NCI-H1105 (cell line): ENCODE measurements at regions not wholly inside any gene's neighbourhood (a gene's known extent, or its start where the extent isn't known, plus 50 kb on each side); places are given as distances from the start of the nearest gene placed in this dataset.

ENCODE experiments used
- DNase-seq: peaks from one replicate; lab custom pipeline; 2025; lab: John Stamatoyannopoulos, UW

DNA sequence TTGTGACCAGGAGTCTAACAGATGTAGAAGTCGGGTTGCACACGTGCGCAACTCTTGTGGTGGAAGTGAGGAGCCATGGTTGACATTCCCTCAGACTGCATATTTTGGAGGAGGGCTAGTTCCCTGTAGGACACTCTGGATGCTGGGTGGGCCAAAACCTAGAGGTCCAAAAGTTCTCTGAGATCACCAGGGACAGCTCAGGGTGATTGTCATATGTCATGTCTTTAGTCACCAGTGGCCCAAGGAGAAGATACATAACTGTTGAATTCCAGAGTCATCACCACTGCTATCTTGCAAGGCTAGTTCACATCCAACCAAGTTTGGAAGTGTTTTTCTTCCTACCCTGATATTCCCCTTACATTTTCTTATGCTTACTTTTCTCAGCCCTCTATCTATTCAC lies 95.2 kb upstream of the C3orf80 start:
- no peak for DNase-seq

DNA sequence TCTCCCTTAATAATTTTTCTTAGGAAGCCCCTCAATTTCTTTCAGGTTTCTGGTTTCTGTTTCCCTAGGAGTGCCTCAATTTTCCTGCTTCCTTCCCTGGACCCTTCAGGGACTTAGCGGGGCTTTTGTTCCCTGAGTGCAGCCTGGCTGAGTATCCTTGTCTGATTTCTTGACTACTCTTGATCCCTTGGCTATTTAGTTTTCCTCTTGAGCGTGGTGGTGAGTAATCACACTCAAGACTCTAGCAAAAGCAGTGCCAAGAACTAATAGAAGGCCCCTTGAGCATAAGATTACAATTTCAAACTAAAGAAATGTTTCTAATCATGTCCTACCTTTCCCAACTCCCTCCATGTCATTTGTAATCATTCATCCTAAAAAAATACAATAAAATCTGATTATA lies 94.3 kb upstream of the C3orf80 start:
- DNase-seq = no peak

DNA sequence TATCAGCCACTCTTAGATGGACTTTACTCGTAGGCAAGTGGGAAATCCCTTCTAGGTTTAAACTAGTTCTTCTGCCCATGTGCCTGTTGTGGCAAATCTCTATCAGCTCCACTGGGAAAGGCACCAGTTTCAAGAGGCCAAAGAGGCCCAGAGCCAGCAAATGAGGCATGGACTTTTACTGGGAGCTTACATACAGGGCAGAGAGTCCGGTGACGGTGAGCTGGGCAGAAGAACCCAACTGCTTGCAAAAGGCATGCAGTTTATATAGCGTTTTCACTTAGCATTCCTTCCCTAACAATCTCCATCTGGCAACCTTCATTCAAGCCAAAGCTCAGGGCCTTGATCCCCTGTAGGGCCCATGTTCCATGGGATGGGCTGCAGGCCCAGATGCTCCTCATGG lies 93.0 kb upstream of the C3orf80 start:
- no peak for DNase-seq

DNA sequence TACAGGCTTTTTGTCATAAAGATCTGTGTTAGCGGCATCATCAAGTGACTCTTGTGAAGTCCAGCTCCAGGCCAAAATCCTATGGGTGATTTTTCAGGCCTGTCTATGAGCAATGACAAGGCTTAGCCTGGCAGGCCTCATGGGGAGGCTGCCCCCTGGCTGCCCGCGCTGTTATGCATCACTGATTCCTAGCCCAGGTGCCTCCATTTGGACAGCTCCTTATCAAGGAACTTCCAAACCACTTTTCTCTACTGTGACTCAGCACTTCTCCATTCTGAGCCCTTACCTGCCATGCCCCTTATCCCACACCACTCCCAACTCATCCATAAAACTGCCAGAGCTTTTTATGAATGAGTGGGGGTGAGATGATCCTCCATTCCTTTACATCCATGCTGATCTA lies 91.5 kb upstream of the C3orf80 start:
- no peak for DNase-seq

DNA sequence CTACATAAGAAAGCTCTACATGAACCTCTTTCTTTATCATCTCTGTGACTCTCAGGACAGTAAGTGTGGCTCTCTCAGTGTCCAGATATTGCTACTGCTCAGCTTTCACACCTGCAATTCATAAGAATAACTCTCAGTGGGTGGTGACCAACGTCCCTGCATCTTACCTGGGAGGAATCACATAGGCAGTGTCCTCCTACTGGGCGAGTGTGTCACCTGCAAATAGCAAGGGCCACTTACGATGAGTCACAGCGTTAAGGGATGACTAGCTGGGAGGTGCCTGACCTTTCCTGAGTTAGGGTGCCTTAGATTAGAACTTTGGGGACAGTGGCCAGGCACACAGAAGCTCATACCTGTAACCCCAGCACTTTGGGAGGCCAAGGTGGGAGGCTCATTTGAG lies 90.8 kb upstream of the C3orf80 start:
- no peak for DNase-seq

DNA sequence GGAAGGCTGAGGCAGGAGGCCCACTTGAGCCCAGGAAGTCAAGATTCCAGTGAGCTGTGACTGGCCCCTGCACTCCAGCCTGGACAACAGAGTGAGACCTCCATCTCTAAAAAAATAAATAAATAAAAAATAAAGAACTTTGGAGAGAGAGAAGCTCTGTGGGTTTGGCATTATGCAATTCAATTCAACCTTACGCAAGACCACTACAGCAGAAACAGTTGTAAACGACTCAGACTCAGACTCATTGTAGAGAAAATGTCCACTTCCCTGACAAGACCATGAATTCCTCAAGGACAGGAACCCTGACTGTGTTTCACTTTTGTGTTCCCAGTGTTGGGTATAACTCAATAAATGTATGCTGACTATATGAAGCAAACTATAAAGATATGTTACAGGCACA lies 90.3 kb upstream of the C3orf80 start:
- DNase-seq = no peak

DNA sequence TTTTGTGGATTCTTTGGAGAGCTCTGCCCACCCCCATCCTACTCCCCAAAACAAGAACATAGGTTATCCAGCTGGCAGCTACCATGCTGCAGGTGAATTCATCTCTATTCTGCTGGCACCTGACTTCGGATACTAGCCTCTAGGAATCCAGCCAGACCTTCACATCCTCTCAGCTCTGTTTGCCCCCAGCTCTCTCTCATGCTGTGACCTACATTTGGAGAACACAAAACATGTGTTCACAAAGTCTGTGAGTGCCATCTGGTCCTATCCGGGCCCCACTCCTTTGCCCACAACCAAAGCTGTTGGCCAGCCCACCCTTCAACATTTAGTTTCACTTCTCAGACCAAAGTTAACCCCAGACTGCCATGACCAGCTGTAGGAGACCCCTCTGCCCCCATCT lies 89.4 kb upstream of the C3orf80 start:
- no peak for DNase-seq

DNA sequence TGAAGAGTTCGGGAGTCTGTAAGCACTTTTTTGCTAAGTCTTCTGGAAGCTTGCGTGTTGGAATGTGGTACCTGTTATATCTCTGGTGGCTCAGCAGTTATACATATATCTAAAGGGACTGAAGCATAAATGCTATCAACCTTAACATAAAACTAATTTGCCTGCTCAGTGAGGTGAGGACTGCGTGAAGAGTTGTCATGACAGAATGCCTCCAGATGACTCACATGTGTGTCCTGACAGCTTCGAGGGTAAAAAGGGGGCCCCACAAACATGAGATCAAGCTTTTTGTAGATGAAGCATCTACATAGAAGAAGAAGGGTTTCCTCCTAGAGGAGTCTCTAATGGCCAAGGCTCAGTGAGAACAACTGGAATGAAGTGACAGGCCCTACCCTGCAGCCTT lies 88.8 kb upstream of the C3orf80 start:
- DNase-seq = no peak

DNA sequence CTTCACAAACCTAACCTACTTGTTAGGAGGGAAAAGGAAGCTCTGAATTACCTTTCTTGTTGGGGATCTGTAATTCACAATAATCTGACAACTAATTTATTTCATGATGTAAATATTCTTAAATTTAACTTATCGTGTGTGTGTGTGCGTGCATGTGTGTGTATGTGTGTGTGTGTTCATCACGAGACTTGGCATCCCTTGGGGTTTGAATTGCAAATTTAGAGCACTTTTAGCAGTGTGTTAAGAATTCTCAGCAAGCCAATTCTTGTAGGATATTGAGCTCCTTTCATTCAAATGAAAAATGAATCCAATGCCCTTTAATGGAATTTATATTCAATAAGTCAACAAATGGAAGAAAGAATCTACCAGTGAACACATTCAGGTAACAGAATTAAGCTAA lies 85.9 kb upstream of the C3orf80 start:
- DNase-seq = no peak

DNA sequence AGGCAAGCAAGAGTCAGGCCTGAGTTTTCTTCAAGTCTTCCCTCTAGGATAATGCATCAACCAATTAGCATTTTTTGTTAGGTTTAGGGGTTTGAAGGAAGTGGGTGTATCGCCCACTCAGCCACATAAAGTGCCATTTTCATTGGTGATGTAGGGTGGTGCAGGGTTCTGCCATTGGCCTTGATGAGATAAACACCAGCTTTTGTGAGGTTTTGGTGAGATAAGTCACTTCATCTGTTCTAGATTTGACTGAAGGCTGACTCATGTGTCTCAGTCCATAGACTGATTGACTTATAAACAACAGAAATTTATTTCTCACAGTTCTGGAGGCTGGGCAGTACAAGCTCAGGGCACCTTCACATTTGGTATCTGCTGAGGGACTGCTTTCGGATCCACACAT lies 84.5 kb upstream of the C3orf80 start:
- no peak for DNase-seq

DNA sequence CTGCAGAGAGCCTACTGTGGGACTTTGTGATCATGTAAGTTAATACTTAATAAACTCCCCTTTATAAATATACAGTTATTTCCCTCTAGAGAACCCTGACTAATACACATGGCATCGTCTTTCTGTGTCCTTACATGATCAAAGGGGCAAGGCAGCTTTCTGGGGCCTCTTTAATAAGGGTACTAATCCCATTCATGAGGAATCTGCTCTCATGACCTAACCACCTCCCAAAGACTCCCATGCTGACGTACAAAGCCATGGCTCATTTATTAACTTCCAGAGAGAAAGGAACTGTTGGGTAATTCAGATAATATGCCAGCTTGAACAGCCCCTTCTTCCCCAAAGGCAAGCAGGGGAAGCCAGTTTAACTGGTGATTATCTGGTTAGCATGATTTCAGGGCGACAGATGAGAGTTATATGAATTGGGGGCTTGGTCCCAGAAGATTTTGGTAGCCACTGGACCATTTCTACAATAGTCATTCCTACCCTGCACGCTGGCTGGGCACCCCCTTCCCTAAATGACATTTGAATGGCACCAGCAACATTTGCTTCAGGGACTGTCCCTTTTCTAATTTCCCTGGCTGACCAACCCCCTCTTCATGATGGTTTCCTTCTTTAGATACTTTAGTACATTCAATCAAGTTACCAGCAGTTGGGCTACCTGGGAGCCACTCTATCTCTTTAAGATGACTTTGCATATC lies 83.6 kb upstream of the C3orf80 start:
- DNase-seq = no peak

DNA sequence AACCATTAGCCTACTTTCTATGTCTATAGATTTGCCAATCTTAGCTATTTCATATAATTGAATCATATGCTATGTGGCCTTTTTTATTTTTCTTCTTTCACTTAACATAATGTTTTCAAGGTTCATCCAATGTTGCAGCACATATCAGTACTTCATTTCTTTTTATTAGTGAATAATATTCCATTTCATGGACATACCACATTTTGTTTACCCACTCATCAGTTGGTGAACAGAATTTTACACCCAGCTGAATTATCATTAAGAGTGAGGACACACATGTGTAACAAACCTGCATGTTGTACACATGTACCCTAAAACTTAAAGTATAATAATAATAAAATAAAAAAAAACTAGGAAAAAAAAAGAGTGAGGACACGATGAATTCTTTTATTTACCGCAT lies 81.7 kb upstream of the C3orf80 start:
- no peak for DNase-seq

DNA sequence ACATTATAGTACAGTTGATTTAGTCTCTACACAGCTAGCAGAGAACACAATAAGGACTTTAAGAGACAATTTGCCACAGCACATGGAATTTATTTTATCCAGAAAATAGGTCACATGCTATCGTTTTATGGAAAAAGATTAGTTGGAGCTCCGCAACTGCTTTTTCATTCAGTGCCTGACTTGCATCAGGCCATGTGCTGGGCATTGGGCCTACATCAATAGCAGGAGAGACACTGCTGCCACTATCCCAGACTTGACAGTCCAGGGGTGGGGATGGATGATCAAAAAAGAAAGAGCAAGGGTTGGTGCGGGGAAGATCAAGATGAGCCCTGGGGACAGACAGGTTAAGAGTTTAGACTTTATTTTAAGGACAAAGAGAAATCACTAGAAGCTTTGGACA lies 75.2 kb upstream of the C3orf80 start:
- no peak for DNase-seq

DNA sequence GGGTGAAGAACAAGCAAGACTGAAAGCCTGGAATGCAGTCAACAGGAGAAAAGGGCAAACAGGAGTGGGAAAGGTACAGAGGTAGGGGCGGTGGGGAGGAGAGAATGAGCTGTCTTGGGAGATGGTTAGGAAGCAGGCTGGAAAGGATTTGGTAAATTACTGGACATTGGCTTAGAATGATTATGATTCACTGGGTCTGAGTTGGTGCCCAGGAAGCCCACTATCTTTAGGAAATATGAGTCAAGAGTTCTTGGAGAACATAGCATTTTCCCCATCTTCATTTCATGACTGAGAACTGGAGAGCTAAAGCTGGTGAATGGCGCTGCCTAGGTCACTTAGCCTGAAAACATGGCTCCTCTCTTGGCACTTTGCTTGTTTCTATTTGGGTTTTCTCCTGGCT lies 74.7 kb upstream of the C3orf80 start:
- no peak for DNase-seq

DNA sequence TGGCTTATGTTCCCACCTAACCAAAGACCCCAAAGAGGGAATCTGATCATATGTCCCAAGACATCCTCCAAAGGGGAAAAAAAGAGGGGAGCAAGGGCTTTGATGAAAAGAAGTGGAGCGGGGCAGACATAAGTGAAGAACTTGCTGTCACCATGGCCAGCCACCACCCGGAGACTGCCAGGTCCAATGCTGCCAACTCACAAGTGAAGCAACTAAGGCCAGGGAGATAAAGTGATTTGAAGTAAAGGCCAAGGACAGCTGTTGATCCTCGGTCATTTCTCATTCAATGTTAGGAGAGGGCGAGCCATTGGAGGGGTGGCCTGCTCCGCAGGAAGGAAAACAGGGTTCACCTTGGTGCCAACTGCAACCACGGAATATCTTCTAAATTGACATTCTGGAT lies 72.6 kb upstream of the C3orf80 start:
- DNase-seq = no peak

DNA sequence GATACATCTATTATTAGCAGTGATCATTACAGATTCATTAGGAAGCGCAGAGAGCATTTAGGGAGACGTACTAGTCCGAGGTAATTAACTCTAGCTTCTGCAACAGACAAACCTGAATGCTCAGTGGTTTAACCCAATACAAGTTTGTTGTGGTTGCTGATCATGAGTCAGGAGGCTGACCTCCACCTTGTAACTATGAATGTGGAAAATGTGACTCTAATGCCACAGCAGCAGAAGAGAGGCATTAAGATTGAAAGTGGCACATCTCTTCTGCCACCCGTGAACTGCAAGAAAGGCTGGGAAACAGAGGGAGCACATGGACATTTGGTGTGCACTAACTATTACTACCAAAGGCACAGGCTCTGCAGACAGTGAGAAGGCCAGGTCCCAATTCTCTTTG lies 71.2 kb upstream of the C3orf80 start:
- DNase-seq = no peak

DNA sequence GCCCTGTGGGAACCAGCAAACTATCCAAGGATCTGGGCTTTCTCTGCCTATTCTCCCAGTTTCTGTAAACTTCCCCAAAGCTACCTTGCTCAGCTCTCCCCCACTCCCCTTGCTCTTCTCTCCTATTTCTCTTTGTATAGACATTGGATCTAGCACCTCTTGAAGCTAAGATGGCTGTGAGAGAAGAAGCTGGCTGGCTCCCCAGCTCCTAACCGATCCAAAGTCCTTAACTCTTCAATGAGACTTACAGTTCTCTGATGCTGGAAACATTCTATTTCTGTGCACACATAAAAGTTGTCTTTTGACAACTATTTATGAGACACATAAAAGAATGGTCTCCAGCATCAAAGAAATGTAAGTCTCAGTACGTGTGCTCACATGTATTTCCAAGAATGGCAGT lies 70.6 kb upstream of the C3orf80 start:
- no peak for DNase-seq

DNA sequence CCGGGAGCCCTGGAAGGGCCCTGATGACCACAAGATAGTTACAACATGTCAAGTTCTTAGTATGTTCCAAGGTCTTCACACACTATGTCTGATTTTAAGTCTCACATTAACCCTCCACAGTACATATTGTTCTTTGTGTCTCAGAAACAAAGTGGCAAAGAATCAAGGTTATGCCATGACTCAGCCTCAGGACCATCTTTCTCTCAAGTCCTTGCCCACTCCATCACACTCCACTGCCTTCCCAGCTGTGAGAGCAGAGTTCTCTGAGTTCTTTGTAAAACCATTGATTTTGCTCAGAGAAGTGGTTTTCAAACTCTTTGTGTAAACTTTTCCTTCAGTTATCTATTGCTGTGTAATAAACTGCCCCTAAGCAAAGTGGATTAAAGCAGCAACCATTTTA lies 67.9 kb upstream of the C3orf80 start:
- no peak for DNase-seq

DNA sequence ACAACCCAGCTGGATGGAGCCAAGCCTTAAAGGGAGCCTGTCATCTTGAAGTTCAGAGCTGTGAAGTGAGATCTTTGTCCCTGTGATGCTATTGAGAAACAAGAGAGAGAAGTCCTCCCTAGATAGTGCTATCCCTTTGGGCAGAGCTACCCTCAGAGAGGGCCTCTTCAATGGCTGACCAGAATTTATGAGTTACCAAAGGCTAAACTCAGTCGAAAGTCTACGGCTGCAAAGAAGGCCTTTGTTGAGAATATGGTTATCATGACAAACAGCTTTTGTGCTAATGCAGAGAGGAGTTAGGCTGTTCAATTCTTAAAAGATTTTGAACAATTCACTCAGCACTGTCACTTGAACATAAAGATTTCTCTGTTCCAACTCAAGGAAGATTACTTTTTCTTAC lies 65.9 kb upstream of the C3orf80 start:
- no peak for DNase-seq

DNA sequence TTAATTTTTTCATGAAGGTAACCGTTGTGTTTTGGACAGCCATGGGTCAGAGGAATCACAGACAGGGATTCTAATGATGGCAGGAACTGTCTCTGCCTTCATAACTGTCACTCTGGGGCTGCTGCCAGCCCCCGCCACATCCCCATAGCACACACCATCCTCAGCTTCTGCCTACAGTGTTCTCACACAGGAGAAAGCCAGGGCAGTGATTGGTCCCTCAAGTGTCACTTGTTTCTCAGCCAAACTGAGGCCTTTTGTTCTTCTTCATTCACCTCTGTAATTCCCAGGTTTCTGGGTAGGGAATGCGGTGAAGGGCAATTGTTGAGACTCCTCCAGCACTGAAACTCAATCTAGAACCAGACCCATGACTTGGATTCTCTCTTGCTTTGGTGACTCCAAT lies 65.4 kb upstream of the C3orf80 start:
- DNase-seq = no peak

DNA sequence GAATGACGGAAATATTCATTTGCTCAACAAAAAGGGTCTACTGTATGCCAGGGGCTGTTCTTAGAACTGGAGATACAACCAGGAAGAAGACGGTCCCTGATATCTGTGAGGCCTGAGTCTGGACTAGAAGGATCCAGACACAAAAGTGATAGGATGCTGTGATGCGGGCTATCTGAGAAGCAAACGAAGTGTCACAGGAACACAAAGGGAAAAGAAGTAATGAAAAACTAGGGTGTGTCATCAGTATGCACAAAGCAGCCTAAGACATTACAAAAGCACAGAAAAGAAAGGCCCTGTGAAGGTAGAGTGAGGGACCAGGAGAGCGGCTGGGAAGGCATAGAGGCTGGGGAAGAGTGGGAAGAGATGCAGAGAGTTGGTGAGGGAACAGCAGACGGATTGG lies 63.3 kb upstream of the C3orf80 start:
- DNase-seq = no peak

DNA sequence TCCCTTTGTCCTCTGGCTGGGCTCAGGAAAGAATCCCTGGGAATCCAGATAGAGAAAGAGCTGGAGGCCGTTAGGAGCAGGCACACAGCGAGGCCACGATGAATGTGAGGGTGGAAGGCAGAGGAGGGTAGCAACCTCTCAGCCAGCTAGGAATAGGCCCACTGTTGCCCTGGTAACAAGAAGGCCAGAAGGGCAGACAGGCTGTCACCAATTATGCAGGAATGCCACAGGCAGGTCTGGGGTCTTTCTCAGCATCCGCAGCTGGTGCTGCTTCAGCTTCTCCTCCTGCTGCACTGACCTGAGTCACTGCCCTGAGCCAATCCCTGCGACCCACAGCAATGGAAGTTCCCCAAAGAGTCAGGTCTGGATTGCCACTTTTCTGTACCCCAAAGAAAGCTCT lies 62.8 kb upstream of the C3orf80 start:
- no peak for DNase-seq

DNA sequence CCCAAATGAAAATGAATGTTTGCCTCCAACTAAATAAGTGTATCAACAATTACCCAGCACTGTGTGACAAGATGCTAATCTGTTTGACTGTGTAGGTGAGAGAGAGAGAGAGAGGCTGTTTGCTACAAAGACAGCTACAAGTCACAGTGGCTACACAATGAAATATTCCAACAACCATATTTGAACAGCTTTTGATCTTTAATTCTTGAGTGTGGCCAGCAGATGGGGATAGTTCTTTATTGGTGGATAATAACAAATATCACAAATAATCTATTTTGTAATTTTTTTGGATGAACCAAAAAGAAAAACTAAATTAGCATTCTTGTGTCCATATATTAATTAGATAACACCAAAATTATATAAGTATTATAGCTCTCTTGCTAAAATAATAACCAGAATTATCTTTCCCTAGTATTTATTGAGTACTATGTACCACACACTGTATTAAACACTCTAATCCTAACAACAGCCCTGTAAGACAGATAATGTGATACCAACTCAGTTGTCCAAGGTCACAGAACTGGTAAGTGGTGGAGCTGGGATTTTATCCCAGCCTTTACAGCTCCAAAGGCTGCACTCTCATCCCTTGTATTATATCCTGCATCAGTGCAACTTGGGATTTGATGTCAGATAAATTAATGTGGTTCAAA lies 61.9 kb upstream of the C3orf80 start:
- DNase-seq = peak; percentile 31

DNA sequence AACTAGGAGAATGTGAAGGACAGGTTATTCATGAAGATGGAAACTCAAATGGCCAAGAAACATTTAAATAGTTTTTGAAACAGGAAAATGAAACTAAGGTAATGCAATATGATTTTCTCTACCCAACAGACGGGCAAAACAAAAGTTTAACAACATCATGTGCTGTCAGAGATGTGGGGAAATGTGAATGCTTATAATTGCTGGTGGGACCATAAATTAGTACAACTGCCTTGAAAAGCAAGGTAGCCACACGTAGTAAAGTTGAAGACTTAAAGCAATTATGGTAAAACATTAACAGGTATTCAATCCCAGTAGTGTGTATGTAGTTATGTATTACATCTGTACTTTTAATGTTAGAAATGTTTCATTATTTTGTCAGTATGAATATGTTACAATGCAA lies 57.0 kb upstream of the C3orf80 start:
- DNase-seq = no peak
